Neural cell (in vitro differentiated cells): ENCODE measurements at regions not wholly inside any gene's neighbourhood (a gene's known extent, or its start where the extent isn't known, plus 50 kb on each side); places are given as distances from the start of the nearest gene placed in this dataset.

Experiments
- H2AFZ ChIP-seq: fragments of 200-600, 300-800 bp; sonication (generic), shearing (Covaris generic); 2 replicates; pipeline ENCODE4 v1.6.0; 2014; ENCODE audit warnings: low read depth, mild to moderate bottlenecking, antibody characterized with exemption, low read length, moderate library complexity
- H3F3A ChIP-seq: fragments of 200-600 bp; shearing (Covaris generic); 2 replicates; pipeline ENCODE4 v1.6.1; 2016; ENCODE audit warnings: mild to moderate bottlenecking, moderate library complexity, mixed read lengths, antibody characterized with exemption, low read length; ENCODE audit not compliant: insufficient read depth, poor library complexity, severe bottlenecking
- H3K27ac ChIP-seq: fragments of 200-600, 300-800 bp; sonication (generic), shearing (Covaris generic); 2 replicates; pipeline ENCODE4 v1.5.1; 2014; ENCODE audit warnings: mild to moderate bottlenecking, low read length, moderate library complexity
- H3K27me3 ChIP-seq: fragments of 300-800, 200-600 bp; sonication (generic), shearing (Covaris generic); 2 replicates; pipeline ENCODE4 v1.6.0; 2014; ENCODE audit warnings: mild to moderate bottlenecking, low read depth, low read length, moderate library complexity; ENCODE audit not compliant: insufficient read depth
- H3K36me3 ChIP-seq: fragments of 300-800, 200-600 bp; sonication (generic), shearing (Covaris generic); 2 replicates; pipeline ENCODE4 v1.5.1; 2014; ENCODE audit warnings: mild to moderate bottlenecking, antibody characterized with exemption, low read length, moderate library complexity; ENCODE audit not compliant: insufficient read depth
- H3K4me2 ChIP-seq: fragments of 300-800, 200-600 bp; sonication (generic), shearing (Covaris generic); 2 replicates; pipeline ENCODE4 v1.6.0; 2014; ENCODE audit warnings: mild to moderate bottlenecking, low read length
- H3K4me3 ChIP-seq: fragments of 300-800, 200-600 bp; sonication (generic), shearing (Covaris generic); 2 replicates; pipeline ENCODE4 v1.5.1; 2014; ENCODE audit warnings: mild to moderate bottlenecking, low read length, moderate library complexity
- H3K79me2 ChIP-seq: fragments of 200-600 bp; shearing (Covaris generic); replicated peaks from 2 replicates; pipeline ENCODE4 v1.6.0; 2014; ENCODE audit warnings: mild to moderate bottlenecking, low read length, moderate library complexity; ENCODE audit not compliant: insufficient read depth
- H3K9ac ChIP-seq: fragments of 300-800, 200-600 bp; sonication (generic), shearing (Covaris generic); 2 replicates; pipeline ENCODE4 v1.6.1; 2016; ENCODE audit warnings: mild to moderate bottlenecking, low read length, mixed read lengths
- H3K9me2 ChIP-seq: fragments of 200-600 bp; shearing (Covaris generic); 2 replicates; pipeline ENCODE4 v1.6.1; 2016; ENCODE audit warnings: mild to moderate bottlenecking, low read length, mixed read lengths; ENCODE audit not compliant: insufficient read depth
- H3K9me3 ChIP-seq: fragments of 200-600, 300-800 bp; sonication (generic), shearing (Covaris generic); 2 replicates; pipeline ENCODE4 v1.6.1; 2016; ENCODE audit warnings: mild to moderate bottlenecking, mixed run types, low read length, moderate library complexity, mixed read lengths
- H4K20me1 ChIP-seq: fragments of 200-600 bp; shearing (Covaris generic); 2 replicates; pipeline ENCODE4 v1.6.1; 2016; ENCODE audit warnings: mild to moderate bottlenecking, mixed run types; ENCODE audit not compliant: insufficient read depth
- EP300 ChIP-seq: fragments of 450-650 bp; conservative IDR thresholded peaks from 2 replicates; pipeline ENCODE4 v1.6.1; 2014; ENCODE audit warnings: antibody characterized with exemption, mild to moderate bottlenecking, moderate library complexity; ENCODE audit not compliant: poor library complexity, severe bottlenecking
- EZH2 ChIP-seq: fragments of 200-600, 300-800 bp; shearing (Covaris generic), sonication (generic); IDR thresholded peaks from 2 replicates; pipeline ENCODE4 v1.6.1; 2014; ENCODE audit warnings: antibody characterized with exemption, low read length, borderline replicate concordance, mild to moderate bottlenecking; ENCODE audit not compliant: insufficient read depth, poor library complexity, severe bottlenecking
- MXI1 ChIP-seq: fragments of 450-650 bp; conservative IDR thresholded peaks from 2 replicates; pipeline ENCODE4 v1.6.1; 2014; ENCODE audit warnings: antibody characterized with exemption, mild to moderate bottlenecking; ENCODE audit not compliant: poor library complexity, severe bottlenecking
- POLR2AphosphoS5 ChIP-seq: IDR thresholded peaks from 2 replicates; pipeline ENCODE4 v1.6.1; 2012
- RAD21 ChIP-seq: fragments of 450-650 bp; conservative IDR thresholded peaks from 2 replicates; pipeline ENCODE4 v1.6.1; 2014; ENCODE audit warnings: antibody characterized with exemption, mild to moderate bottlenecking, moderate library complexity
- SMC3 ChIP-seq: fragments of 450-650 bp; conservative IDR thresholded peaks from 2 replicates; pipeline ENCODE4 v1.6.1; 2014; ENCODE audit warnings: antibody characterized with exemption, mild to moderate bottlenecking, moderate library complexity; ENCODE audit not compliant: poor library complexity
- TAF1 ChIP-seq: IDR thresholded peaks from 2 replicates; pipeline ENCODE4 v1.6.1; 2012; ENCODE audit warnings: low read depth
- TF ChIP-seq, protein P1 (sequence below): IDR thresholded peaks from 2 replicates; pipeline ENCODE4 v1.6.1; 2012; ENCODE audit warnings: borderline replicate concordance
- TF ChIP-seq, protein P2 (sequence below): fragments of 450-650 bp; IDR thresholded peaks from 2 replicates; pipeline ENCODE4 v1.5.1; 2014; ENCODE audit warnings: antibody characterized with exemption, mild to moderate bottlenecking, moderate library complexity; ENCODE audit not compliant: poor library complexity, severe bottlenecking

DNA sequence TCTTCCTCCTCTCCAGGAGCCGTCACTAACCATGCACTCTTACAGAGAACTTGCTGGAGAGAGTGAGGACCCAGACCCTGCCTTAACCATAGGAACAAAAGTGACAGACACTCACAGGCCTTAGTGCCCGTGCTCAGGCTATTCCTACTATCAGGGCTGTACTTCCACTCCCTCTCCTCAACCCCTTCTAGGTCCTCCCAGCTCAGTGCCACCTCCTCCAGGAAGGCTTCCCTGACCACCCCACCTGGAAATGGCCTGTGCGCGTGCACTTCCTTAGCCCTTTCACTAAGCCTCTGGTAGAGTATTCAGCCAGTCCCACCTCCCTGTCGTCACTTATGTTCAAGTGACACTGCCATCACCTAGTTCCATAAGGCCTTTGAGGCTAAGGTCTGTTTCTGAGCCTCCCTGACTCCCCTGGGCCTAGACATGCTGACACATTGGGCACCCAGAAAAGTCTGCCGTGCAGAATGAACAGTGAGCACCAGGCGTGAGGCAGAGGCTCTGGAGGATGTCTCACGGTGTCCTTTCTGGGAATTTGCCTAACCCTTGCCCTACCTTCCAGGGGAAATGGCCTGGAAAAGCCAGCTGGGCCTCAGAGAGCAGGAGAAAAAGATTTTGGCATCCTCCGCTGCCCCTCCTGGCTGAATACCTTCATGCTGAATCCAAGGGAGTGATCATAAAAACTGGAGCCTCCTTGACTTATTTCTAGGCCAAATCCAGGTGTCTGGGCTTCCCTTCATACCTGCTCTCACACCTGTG lies 108.6 kb upstream of the SMAD3 start:
- Histone ChIP-seq H3K4me2 (no peak overlapping the region), H3K27ac (no peak overlapping the region), H3K79me2 (no peaks in the 10 kb centered on the region), H3K4me3 (no peak overlapping the region), H2AFZ (no peak overlapping the region), H3K9ac (no peak overlapping the region), H3F3A (no peaks in the 10 kb centered on the region), H3K9me2 (no peaks in the 10 kb centered on the region), H3K9me3 (no peaks in the 10 kb centered on the region), H3K36me3 (no peaks in the 10 kb centered on the region), H4K20me1 (no peaks in the 10 kb centered on the region), H3K27me3 (no peaks in the 10 kb centered on the region)
- TF ChIP-seq, protein P1, sequence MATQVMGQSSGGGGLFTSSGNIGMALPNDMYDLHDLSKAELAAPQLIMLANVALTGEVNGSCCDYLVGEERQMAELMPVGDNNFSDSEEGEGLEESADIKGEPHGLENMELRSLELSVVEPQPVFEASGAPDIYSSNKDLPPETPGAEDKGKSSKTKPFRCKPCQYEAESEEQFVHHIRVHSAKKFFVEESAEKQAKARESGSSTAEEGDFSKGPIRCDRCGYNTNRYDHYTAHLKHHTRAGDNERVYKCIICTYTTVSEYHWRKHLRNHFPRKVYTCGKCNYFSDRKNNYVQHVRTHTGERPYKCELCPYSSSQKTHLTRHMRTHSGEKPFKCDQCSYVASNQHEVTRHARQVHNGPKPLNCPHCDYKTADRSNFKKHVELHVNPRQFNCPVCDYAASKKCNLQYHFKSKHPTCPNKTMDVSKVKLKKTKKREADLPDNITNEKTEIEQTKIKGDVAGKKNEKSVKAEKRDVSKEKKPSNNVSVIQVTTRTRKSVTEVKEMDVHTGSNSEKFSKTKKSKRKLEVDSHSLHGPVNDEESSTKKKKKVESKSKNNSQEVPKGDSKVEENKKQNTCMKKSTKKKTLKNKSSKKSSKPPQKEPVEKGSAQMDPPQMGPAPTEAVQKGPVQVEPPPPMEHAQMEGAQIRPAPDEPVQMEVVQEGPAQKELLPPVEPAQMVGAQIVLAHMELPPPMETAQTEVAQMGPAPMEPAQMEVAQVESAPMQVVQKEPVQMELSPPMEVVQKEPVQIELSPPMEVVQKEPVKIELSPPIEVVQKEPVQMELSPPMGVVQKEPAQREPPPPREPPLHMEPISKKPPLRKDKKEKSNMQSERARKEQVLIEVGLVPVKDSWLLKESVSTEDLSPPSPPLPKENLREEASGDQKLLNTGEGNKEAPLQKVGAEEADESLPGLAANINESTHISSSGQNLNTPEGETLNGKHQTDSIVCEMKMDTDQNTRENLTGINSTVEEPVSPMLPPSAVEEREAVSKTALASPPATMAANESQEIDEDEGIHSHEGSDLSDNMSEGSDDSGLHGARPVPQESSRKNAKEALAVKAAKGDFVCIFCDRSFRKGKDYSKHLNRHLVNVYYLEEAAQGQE, result no peak
- no peak for TF ChIP-seq EP300
- TF ChIP-seq EZH2, result no peak

DNA sequence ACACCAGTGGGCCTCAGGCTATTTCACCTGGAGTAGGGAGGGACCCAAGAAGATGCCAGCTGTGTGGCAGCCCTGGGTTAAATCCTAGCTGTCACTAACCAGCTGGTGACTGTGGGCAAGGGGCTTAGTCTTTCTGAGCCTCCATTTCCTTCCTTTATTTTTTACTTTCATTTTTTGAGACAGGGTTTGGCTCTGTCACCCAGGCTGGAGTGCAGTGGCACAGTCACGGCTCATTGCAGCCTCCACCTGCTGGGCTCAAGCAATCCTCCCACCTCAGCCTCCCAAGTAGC lies 108.0 kb upstream of the SMAD3 start:
- no peaks in the 10 kb centered on the region for H3K9me2 ChIP-seq
- no peak for TF ChIP-seq EZH2
- TF ChIP-seq, protein P2, sequence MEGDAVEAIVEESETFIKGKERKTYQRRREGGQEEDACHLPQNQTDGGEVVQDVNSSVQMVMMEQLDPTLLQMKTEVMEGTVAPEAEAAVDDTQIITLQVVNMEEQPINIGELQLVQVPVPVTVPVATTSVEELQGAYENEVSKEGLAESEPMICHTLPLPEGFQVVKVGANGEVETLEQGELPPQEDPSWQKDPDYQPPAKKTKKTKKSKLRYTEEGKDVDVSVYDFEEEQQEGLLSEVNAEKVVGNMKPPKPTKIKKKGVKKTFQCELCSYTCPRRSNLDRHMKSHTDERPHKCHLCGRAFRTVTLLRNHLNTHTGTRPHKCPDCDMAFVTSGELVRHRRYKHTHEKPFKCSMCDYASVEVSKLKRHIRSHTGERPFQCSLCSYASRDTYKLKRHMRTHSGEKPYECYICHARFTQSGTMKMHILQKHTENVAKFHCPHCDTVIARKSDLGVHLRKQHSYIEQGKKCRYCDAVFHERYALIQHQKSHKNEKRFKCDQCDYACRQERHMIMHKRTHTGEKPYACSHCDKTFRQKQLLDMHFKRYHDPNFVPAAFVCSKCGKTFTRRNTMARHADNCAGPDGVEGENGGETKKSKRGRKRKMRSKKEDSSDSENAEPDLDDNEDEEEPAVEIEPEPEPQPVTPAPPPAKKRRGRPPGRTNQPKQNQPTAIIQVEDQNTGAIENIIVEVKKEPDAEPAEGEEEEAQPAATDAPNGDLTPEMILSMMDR, result no peak
- no peak for TF ChIP-seq POLR2AphosphoS5
- TF ChIP-seq, protein P1, result no peak
- no peak for TF ChIP-seq EP300
- no peak for TF ChIP-seq TAF1
- no peak for TF ChIP-seq MXI1
- TF ChIP-seq RAD21, result no peak
- TF ChIP-seq SMC3, result no peak
- H3K79me2 ChIP-seq, result no peaks in the 10 kb centered on the region
- no peak overlapping the region for H3K9ac ChIP-seq
- no peaks in the 10 kb centered on the region for H3K36me3 ChIP-seq
- H3K4me3 ChIP-seq, result no peak overlapping the region
- H3K27ac ChIP-seq, result no peak overlapping the region
- no peaks in the 10 kb centered on the region for H3K9me3 ChIP-seq
- H3K27me3 ChIP-seq, result no peaks in the 10 kb centered on the region
- H3K4me2 ChIP-seq, result no peak overlapping the region
- no peaks in the 10 kb centered on the region for H4K20me1 ChIP-seq
- no peak overlapping the region for H2AFZ ChIP-seq
- H3F3A ChIP-seq, result no peaks in the 10 kb centered on the region
